HG03280 (cell line): ENCODE measurements at regions not wholly inside any gene's neighbourhood (a gene's known extent, or its start where the extent isn't known, plus 50 kb on each side); places are given as distances from the start of the nearest gene placed in this dataset.

Experiments used
- ATAC-seq: cut with Tn5 transposase; IDR thresholded peaks from one replicate; pipeline ENCODE4 v1.9.1; 2021; ENCODE audit warnings: mild to moderate bottlenecking, moderate library complexity; ENCODE audit not compliant: unreplicated experiment

- no peak for ATAC-seq
Observed at GRCh38 chr5:61263072-61263471, 69.0 kb upstream of the ZSWIM6 start.

- no peak for ATAC-seq
Observed at GRCh38 chr5:61263561-61264272, 68.3 kb upstream of the ZSWIM6 start.

GRCh38 chr5:61264273-61264661 is 67.8 kb upstream of the ZSWIM6 start:
- no peak for ATAC-seq

GRCh38 chr5:61267116-61267515 is 64.9 kb upstream of the ZSWIM6 start:
- ATAC-seq, result no peak

- ATAC-seq, result no peak
Observed at GRCh38 chr5:61268871-61269270, 63.2 kb upstream of the ZSWIM6 start.

- ATAC-seq, result no peak
Observed at GRCh38 chr5:61270510-61271165, 61.4 kb upstream of the ZSWIM6 start.

- no peak for ATAC-seq
Observed at GRCh38 chr5:61272688-61273087, 59.4 kb upstream of the ZSWIM6 start.

- no peak for ATAC-seq
Observed at GRCh38 chr5:61273279-61273975, 58.6 kb upstream of the ZSWIM6 start.

- ATAC-seq, result no peak
Observed at GRCh38 chr5:61274511-61274911, 57.5 kb upstream of the ZSWIM6 start.

GRCh38 chr5:61275841-61276240 is 56.2 kb upstream of the ZSWIM6 start:
- ATAC-seq, result no peak

GRCh38 chr5:61277190-61277589 is 54.9 kb upstream of the ZSWIM6 start:
- ATAC-seq, result no peak

GRCh38 chr5:61277781-61278180 is 54.3 kb upstream of the ZSWIM6 start:
- ATAC-seq, result no peak

GRCh38 chr5:61279725-61280124 is 52.3 kb upstream of the ZSWIM6 start:
- no peak for ATAC-seq

GRCh38 chr5:61280205-61280604 is 51.9 kb upstream of the ZSWIM6 start:
- no peak for ATAC-seq

GRCh38 chr5:61280761-61281427 is 51.2 kb upstream of the ZSWIM6 start:
- ATAC-seq, result no peak

GRCh38 chr5:61281686-61282085 is 50.4 kb upstream of the ZSWIM6 start:
- no peak for ATAC-seq
